Stimulated activated memory B cell treated with anti-CD40 and anti-IgM and Interleukin-4, amounts not matched to agents 10 μg/mL and 1 μg/mL and 100 μg/mL, for 72 hours (primary cell): ENCODE measurements at regions not wholly inside any gene's neighbourhood (a gene's known extent, or its start where the extent isn't known, plus 50 kb on each side); places are given as distances from the start of the nearest gene placed in this dataset.

Experiments used
- ATAC-seq: fragments of 150-1000 bp; cut with Tn5 transposase; 2 replicates; pipeline ENCODE4 v1.10.0; 2021
- H3K27ac Mint-ChIP-seq: one replicate; pipeline ENCODE4 v1.8.0; 2022; ENCODE audit warnings: mild to moderate bottlenecking, mixed read lengths
- H3K27me3 Mint-ChIP-seq: one replicate; pipeline ENCODE4 v1.8.0; 2022; ENCODE audit warnings: mixed read lengths
- H3K36me3 Mint-ChIP-seq: one replicate; pipeline ENCODE4 v1.8.0; 2022; ENCODE audit warnings: mixed read lengths
- H3K4me1 Mint-ChIP-seq: one replicate; pipeline ENCODE4 v1.8.0; 2022; ENCODE audit warnings: mixed read lengths
- H3K4me3 Mint-ChIP-seq: one replicate; pipeline ENCODE4 v1.8.0; 2022; ENCODE audit warnings: mild to moderate bottlenecking, moderate library complexity, mixed read lengths
- H3K9me3 Mint-ChIP-seq: one replicate; pipeline ENCODE4 v1.8.0; 2022; ENCODE audit warnings: mixed read lengths

GRCh38 chr20:39311851-39312506 is 349.8 kb downstream of the DHX35 start:
- Mint-ChIP-seq H3K27ac (no peak overlapping the region), H3K27me3 (no peaks in the 10 kb centered on the region), H3K9me3 (no peaks in the 10 kb centered on the region), H3K4me3 (no peak overlapping the region), H3K4me1 (peaks cover 24% of the 10 kb centered on the region), H3K36me3 (no peaks in the 10 kb centered on the region)
- ATAC-seq: no peak

- Mint-ChIP-seq H3K9me3 (no peaks in the 10 kb centered on the region), H3K27ac (peak overlapping the region; percentile 54), H3K4me3 (no peak overlapping the region), H3K36me3 (no peaks in the 10 kb centered on the region), H3K4me1 (peaks cover 24% of the 10 kb centered on the region), H3K27me3 (no peaks in the 10 kb centered on the region)
- ATAC-seq: no peak
These were observed 348.3 kb downstream of the DHX35 start for GRCh38 chr20:39310363-39310995.

- ATAC-seq: peak; percentile 87
- no peaks in the 10 kb centered on the region for H3K36me3 Mint-ChIP-seq
- H3K27me3 Mint-ChIP-seq: no peaks in the 10 kb centered on the region
- H3K27ac Mint-ChIP-seq: peak overlapping the region; percentile 43
- no peaks in the 10 kb centered on the region for H3K9me3 Mint-ChIP-seq
- H3K4me1 Mint-ChIP-seq: peaks cover 24% of the 10 kb centered on the region
- no peak overlapping the region for H3K4me3 Mint-ChIP-seq
These were observed 347.3 kb downstream of the DHX35 start for GRCh38 chr20:39309458-39309857.

GRCh38 chr20:39302312-39302711 is 340.2 kb downstream of the DHX35 start:
- H3K36me3 Mint-ChIP-seq: no peaks in the 10 kb centered on the region
- no peaks in the 10 kb centered on the region for H3K27me3 Mint-ChIP-seq

GRCh38 chr20:39299783-39300182 is 337.6 kb downstream of the DHX35 start:
- Mint-ChIP-seq H3K36me3 (no peaks in the 10 kb centered on the region), H3K4me3 (no peak overlapping the region), H3K27ac (no peak overlapping the region), H3K4me1 (peaks cover 20% of the 10 kb centered on the region), H3K9me3 (no peaks in the 10 kb centered on the region), H3K27me3 (no peaks in the 10 kb centered on the region)
- no peak for ATAC-seq

More at GRCh38 chr20:39302312-39302711, 340.2 kb downstream of the DHX35 start:
- Mint-ChIP-seq H3K4me1 (peaks cover 18% of the 10 kb centered on the region), H3K27ac (peak overlapping the region; percentile 57), H3K9me3 (no peaks in the 10 kb centered on the region), H3K4me3 (no peak overlapping the region)
- ATAC-seq: peak; percentile 79

GRCh38 chr20:39298571-39299506 is 336.7 kb downstream of the DHX35 start:
- H3K36me3 Mint-ChIP-seq: no peaks in the 10 kb centered on the region
- ATAC-seq: no peak
- no peak overlapping the region for H3K4me3 Mint-ChIP-seq
- H3K27ac Mint-ChIP-seq: no peak overlapping the region
- H3K27me3 Mint-ChIP-seq: no peaks in the 10 kb centered on the region
- peaks cover 24% of the 10 kb centered on the region for H3K4me1 Mint-ChIP-seq
- no peaks in the 10 kb centered on the region for H3K9me3 Mint-ChIP-seq

GRCh38 chr20:39298121-39298520 is 336.0 kb downstream of the DHX35 start:
- H3K4me3 Mint-ChIP-seq: no peak overlapping the region
- H3K27ac Mint-ChIP-seq: no peak overlapping the region
- ATAC-seq: no peak
- H3K36me3 Mint-ChIP-seq: no peaks in the 10 kb centered on the region
- no peaks in the 10 kb centered on the region for H3K9me3 Mint-ChIP-seq
- peaks cover 24% of the 10 kb centered on the region for H3K4me1 Mint-ChIP-seq
- H3K27me3 Mint-ChIP-seq: no peaks in the 10 kb centered on the region

- H3K9me3 Mint-ChIP-seq: no peaks in the 10 kb centered on the region
- no peak overlapping the region for H3K4me3 Mint-ChIP-seq
- H3K36me3 Mint-ChIP-seq: no peaks in the 10 kb centered on the region
- no peak for ATAC-seq
- H3K27me3 Mint-ChIP-seq: no peaks in the 10 kb centered on the region
- H3K27ac Mint-ChIP-seq: no peak overlapping the region
- H3K4me1 Mint-ChIP-seq: peaks cover 6% of the 10 kb centered on the region
These were observed 333.2 kb downstream of the DHX35 start for GRCh38 chr20:39295301-39295700.

- H3K9me3 Mint-ChIP-seq: no peaks in the 10 kb centered on the region
- H3K36me3 Mint-ChIP-seq: no peaks in the 10 kb centered on the region
- peaks cover 15% of the 10 kb centered on the region for H3K4me1 Mint-ChIP-seq
- no peaks in the 10 kb centered on the region for H3K27me3 Mint-ChIP-seq
- no peak for ATAC-seq
- H3K4me3 Mint-ChIP-seq: no peak overlapping the region
- no peak overlapping the region for H3K27ac Mint-ChIP-seq
These were observed 332.1 kb downstream of the DHX35 start for GRCh38 chr20:39294137-39294725.

GRCh38 chr20:39292193-39292736 is 330.1 kb downstream of the DHX35 start:
- no peak for ATAC-seq
- peaks cover 18% of the 10 kb centered on the region for H3K4me1 Mint-ChIP-seq
- H3K9me3 Mint-ChIP-seq: peaks cover 6% of the 10 kb centered on the region
- H3K36me3 Mint-ChIP-seq: no peaks in the 10 kb centered on the region
- no peaks in the 10 kb centered on the region for H3K27me3 Mint-ChIP-seq
- H3K4me3 Mint-ChIP-seq: no peak overlapping the region
- H3K27ac Mint-ChIP-seq: no peak overlapping the region

- Mint-ChIP-seq H3K9me3 (peaks cover 10% of the 10 kb centered on the region), H3K4me1 (peaks cover 18% of the 10 kb centered on the region), H3K4me3 (no peak overlapping the region), H3K27ac (no peak overlapping the region), H3K36me3 (peaks cover 6% of the 10 kb centered on the region), H3K27me3 (no peaks in the 10 kb centered on the region)
- ATAC-seq: no peak
These were observed 329.2 kb downstream of the DHX35 start for GRCh38 chr20:39291301-39291700.

- Mint-ChIP-seq H3K36me3 (peaks cover 7% of the 10 kb centered on the region), H3K27ac (no peak overlapping the region), H3K4me1 (peaks cover 18% of the 10 kb centered on the region), H3K4me3 (no peak overlapping the region), H3K9me3 (peaks cover 10% of the 10 kb centered on the region), H3K27me3 (no peaks in the 10 kb centered on the region)
- no peak for ATAC-seq
These were observed 328.4 kb downstream of the DHX35 start for GRCh38 chr20:39290575-39290974.

- Mint-ChIP-seq H3K27ac (no peak overlapping the region), H3K4me1 (peaks cover 16% of the 10 kb centered on the region), H3K4me3 (no peak overlapping the region), H3K9me3 (peaks cover 10% of the 10 kb centered on the region), H3K27me3 (no peaks in the 10 kb centered on the region), H3K36me3 (peaks cover 7% of the 10 kb centered on the region)
- no peak for ATAC-seq
These were observed 327.7 kb downstream of the DHX35 start for GRCh38 chr20:39289831-39290230.

GRCh38 chr20:39289316-39289715 is 327.2 kb downstream of the DHX35 start:
- no peak overlapping the region for H3K27ac Mint-ChIP-seq
- peaks cover 11% of the 10 kb centered on the region for H3K4me1 Mint-ChIP-seq
- H3K4me3 Mint-ChIP-seq: no peak overlapping the region
- no peaks in the 10 kb centered on the region for H3K27me3 Mint-ChIP-seq
- H3K9me3 Mint-ChIP-seq: peaks cover 10% of the 10 kb centered on the region
- peak; percentile 75 for ATAC-seq
- H3K36me3 Mint-ChIP-seq: peaks cover 7% of the 10 kb centered on the region

GRCh38 chr20:39283464-39283863 is 321.3 kb downstream of the DHX35 start:
- Mint-ChIP-seq H3K36me3 (peaks cover 7% of the 10 kb centered on the region), H3K4me3 (no peak overlapping the region), H3K27ac (no peak overlapping the region), H3K4me1 (no peaks in the 10 kb centered on the region), H3K27me3 (peaks cover 12% of the 10 kb centered on the region), H3K9me3 (peaks cover 10% of the 10 kb centered on the region)
- ATAC-seq: no peak
